Right cardiac atrium (tissue), 5 donors: ENCODE measurements at regions not wholly inside any gene's neighbourhood (a gene's known extent, or its start where the extent isn't known, plus 50 kb on each side); places are given as distances from the start of the nearest gene placed in this dataset.
A peak's percentile ranks its signal among the peaks of the same experiment; 100 is the strongest.
"Not testable (repeated sequence)": the region's sequence is repeated elsewhere in the genome, so short reads cannot be mapped to it uniquely, and the experiment has no call there.

Experiments used
- ATAC-seq, 2 donors: fragments of 200-7000 bp; cut with Tn5 transposase; one replicate each; pipeline versions ENCODE4 v1.8.0 to v1.9.1; 2020; ENCODE audit warnings: moderate library complexity in 2 of 2, mild to moderate bottlenecking in 1 of 2
- DNase-seq, 3 donors: peaks; one replicate each; pipeline ENCODE4 v3.0.0-alpha.2; 2020
- H3K27ac ChIP-seq: one replicate; pipeline ENCODE4 v1.5.1; 2013; ENCODE audit warnings: mild to moderate bottlenecking, low read length, control low read depth, moderate library complexity
- H3K27me3 ChIP-seq: one replicate; pipeline ENCODE4 v1.6.1; 2013; ENCODE audit not compliant: control insufficient read depth, insufficient read depth
- H3K4me1 ChIP-seq: one replicate; pipeline ENCODE4 v1.6.1; 2013; ENCODE audit warnings: low read length; ENCODE audit not compliant: control insufficient read depth, insufficient read depth
- H3K4me3 ChIP-seq: one replicate; pipeline ENCODE4 v1.5.1; 2013; ENCODE audit warnings: low read length, control low read depth
- H3K9me3 ChIP-seq: one replicate; pipeline ENCODE4 v1.6.1; 2013; ENCODE audit warnings: low read length; ENCODE audit not compliant: control insufficient read depth
- WGBS: extraction: QIAGEN DNeasy Blood & Tissue Kit; methylation state at CpG from one replicate; pipeline ENCODE4 v1.1.7; 2013; 5-methylcytosine and 5-hydroxymethylcytosine counted together
- intact Hi-C, 4 donors: fragments of 100-400 bp; cut with DNase I; formaldehyde crosslinking; loops; one replicate each; pipeline versions ENCODE4 v1.11.0 to v1.14.0; 2022 to 2023
- donor health status: healthy with polysubstance abuse.
- donor health status: DM: no; HTN: yes; CAD: no.
- donor health status: DM: no; HTN: no; CAD: no.
- donor health status: DM: no; HTN: yes; CAD: no; lungs with severe emphysema.
- donor health status: DM: yes; HTN: yes; CAD: no.

DNA sequence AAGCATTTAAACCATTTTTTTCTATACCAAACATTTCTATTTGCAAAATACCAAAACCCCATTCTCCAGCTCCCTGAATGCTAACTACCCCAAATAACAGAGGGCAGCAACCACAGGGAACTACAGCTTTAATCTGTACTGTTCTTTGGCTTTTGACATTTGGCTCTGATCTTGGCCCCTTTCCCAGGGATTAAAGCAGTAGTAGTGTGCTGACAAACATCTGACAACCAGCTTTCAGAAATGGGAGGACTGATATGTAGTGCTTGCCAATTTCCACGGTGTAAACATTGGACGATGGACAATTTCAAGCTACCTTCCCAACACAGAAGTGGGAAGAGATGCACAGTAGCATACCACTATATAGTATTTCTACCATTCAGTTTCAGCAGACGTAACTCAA lies 88.4 kb upstream of the TEAD1 start:
- 30% methylated on average over 3 of the region's 3 CpGs for WGBS
- peak; percentile 77 to 78 for ATAC-seq
- H3K27ac ChIP-seq, result no peak overlapping the region

DNA sequence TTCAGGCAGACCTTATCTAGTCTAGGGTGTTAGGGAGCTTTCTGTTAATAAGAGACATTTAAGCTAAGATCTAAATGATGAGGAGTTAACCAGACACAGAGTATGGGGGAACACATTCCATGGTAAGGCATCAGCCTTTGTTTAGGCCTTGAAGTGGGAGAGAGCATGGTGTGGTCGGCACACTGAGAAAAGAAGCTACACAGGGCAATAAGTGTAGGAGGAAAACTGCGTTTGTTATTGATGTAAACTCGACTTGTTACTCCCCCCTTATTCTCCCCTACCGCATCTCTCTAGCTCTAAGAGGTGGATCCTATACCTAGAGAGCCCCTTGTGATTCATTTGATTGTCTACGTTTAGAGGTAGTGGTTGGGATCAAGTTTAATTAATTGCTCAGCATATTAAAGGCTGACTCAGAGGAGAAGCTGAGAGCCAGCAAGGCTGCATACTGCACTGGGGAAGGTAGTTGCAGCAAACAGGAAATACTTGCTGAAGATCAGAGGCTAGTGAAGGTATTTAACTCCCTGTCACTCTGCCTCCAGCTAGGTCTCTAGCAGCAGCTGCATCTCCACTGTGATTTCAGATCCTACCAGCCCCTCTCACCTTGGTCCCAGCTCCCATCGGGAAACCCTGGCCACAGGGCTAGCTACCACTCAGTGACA lies 86.8 kb upstream of the TEAD1 start:
- H3K9me3 ChIP-seq, result no peaks in the 10 kb centered on the region

More for the DNA sequence above, 88.4 kb upstream of the TEAD1 start:
- intact Hi-C loops, result no loop called here
- Histone ChIP-seq H3K27me3 (no peaks in the 10 kb centered on the region), H3K4me3 (no peak overlapping the region), H3K4me1 (no peaks in the 10 kb centered on the region), H3K9me3 (no peaks in the 10 kb centered on the region)
- no peak for DNase-seq

DNA sequence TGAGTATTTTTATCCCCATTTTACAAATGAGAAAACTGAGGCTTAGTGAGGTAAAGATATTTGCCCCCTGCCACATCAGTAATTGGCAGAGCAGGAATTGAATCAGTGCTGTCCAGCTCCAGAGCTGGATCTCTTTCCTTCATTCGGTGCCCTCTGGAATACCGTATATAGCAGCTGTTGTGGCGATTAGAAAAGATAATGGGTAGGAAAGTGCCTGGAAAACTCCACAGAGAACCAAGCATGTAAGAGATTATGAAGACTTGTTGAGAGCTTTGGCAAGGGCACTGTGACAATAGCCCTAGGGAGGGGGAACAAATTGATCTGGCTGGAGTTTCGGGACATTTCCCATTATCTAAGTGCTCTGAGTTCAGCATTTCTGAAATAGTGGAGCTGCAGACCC lies 82.5 kb upstream of the TEAD1 start:
- no peaks in the 10 kb centered on the region for H3K9me3 ChIP-seq
- H3K27me3 ChIP-seq, result no peaks in the 10 kb centered on the region
- 37% methylated on average over 4 of the region's 4 CpGs for WGBS
- peaks cover 4% of the 10 kb centered on the region for H3K4me1 ChIP-seq
- intact Hi-C loops, result loop anchor here in 2 of 4 donors (10.0 kb wide), 1 partner anchor 303 kb away; no protein-coding TSS in a partner anchor
- no peak overlapping the region for H3K4me3 ChIP-seq
- DNase-seq (no peak), ATAC-seq (peak in 1 of 2 donors; percentile 72)
- H3K27ac ChIP-seq, result no peak overlapping the region

More for the DNA sequence above, 86.8 kb upstream of the TEAD1 start:
- Histone ChIP-seq H3K27ac (no peak overlapping the region), H3K4me1 (peaks cover 4% of the 10 kb centered on the region), H3K4me3 (no peak overlapping the region), H3K27me3 (no peaks in the 10 kb centered on the region)
- WGBS, result 61% methylated on average over 6 of the region's 6 CpGs
- peak in 1 of 2 donors; percentile 12 for ATAC-seq
- intact Hi-C loops, result no loop called here
- DNase-seq, result no peak

GRCh38 chr11:12592283-12592682 lies 81.9 kb upstream of the TEAD1 start:
- 82% methylated on average over 3 of the region's 3 CpGs for WGBS
- no peak overlapping the region for H3K4me3 ChIP-seq
- intact Hi-C loops, result loop anchor here in 2 of 4 donors (10.0 kb wide), 1 partner anchor 303 kb away; no protein-coding TSS in a partner anchor
- no peaks in the 10 kb centered on the region for H3K9me3 ChIP-seq
- H3K27ac ChIP-seq, result peak overlapping the region; percentile 9
- ATAC-seq (no peak), DNase-seq (no peak)
- H3K27me3 ChIP-seq, result no peaks in the 10 kb centered on the region
- peaks cover 4% of the 10 kb centered on the region for H3K4me1 ChIP-seq

GRCh38 chr11:12595089-12595847 lies 79.0 kb upstream of the TEAD1 start:
- H3K27ac ChIP-seq, H3K9me3 ChIP-seq, DNase-seq, H3K27me3 ChIP-seq, ATAC-seq, H3K4me3 ChIP-seq, H3K4me1 ChIP-seq: not testable (repeated sequence)
- intact Hi-C loops, result loop anchor here in 2 of 4 donors (10.0 kb wide), 1 partner anchor 300 kb away; no protein-coding TSS in a partner anchor
- WGBS, result 85% methylated on average over 2 of the region's 2 CpGs

DNA sequence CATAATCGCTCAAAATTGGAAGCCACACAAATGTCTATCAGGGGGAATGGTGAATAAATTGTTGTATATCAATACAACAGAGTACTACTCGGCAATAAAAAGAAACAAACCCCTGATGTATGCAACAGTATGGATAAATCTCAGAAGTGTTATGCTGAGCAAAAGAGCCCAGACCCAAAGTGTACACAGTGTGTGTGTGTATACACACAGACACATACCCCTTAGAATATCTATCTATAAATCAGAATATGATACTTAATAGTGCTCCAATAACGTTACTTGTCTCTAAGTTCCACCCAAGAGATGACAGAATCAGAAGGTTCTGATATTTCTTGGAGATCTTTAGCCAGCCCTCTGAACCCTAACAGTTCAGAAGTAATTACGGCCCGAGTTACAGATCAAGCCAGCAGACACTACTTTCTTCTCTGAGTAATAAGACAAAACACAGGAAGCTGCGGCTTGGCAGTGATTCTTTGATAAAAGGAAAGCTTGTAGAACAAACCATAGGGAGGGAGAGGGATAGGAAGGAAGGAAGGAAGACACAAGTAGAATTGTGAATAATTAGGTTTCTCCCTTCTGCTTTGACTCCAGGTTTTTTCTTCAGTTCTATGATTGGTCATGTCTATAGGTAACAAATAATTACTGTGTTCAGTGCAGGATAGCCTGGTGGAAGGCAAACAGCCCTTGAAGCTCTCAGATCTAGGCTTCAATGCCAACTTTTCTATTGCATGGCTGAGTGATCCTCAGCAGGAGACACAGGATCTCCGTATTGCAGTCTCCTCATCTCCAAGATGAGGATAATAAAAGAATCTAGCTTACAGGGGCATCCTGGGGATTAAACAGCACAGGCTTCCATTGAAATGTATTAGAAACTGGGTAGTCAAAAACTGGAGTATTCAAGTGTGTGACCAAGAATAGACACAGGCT lies 75.6 kb upstream of the TEAD1 start:
- DNase-seq (no peak), ATAC-seq (no peak)
- intact Hi-C loops, result loop anchor here in 2 of 4 donors (10.0 kb wide), 1 partner anchor 296 kb away; no protein-coding TSS in a partner anchor
- no peak overlapping the region for H3K27ac ChIP-seq
- H3K9me3 ChIP-seq, result no peaks in the 10 kb centered on the region
- H3K4me1 ChIP-seq, result peaks cover 2% of the 10 kb centered on the region
- H3K4me3 ChIP-seq, result no peak overlapping the region
- 56% methylated on average over 7 of the region's 7 CpGs for WGBS
- no peaks in the 10 kb centered on the region for H3K27me3 ChIP-seq

- no peaks in the 10 kb centered on the region for H3K27me3 ChIP-seq
- ATAC-seq, result peak; percentile 47 to 66
- 64% methylated on average over 15 of the region's 15 CpGs for WGBS
- peak; percentile 41 to 81 (median 80) for DNase-seq
- intact Hi-C loops, result loop anchor here in 2 of 4 donors (10.0 kb wide), 1 partner anchor 295 kb away; no protein-coding TSS in a partner anchor
- no peak overlapping the region for H3K27ac ChIP-seq
- H3K4me3 ChIP-seq, result no peak overlapping the region
- H3K9me3 ChIP-seq, result no peaks in the 10 kb centered on the region
- H3K4me1 ChIP-seq, result peaks cover 2% of the 10 kb centered on the region
Observed at GRCh38 chr11:12599408-12600143, 74.6 kb upstream of the TEAD1 start.

- Histone ChIP-seq H3K4me1 (peaks cover 2% of the 10 kb centered on the region), H3K27ac (no peak overlapping the region), H3K4me3 (no peak overlapping the region), H3K9me3 (no peaks in the 10 kb centered on the region), H3K27me3 (no peaks in the 10 kb centered on the region)
- intact Hi-C loops, result no loop called here
- DNase-seq (no peak), ATAC-seq (peak in 1 of 2 donors; percentile 26)
- 85% methylated on average over 6 of the region's 6 CpGs for WGBS
Observed at GRCh38 chr11:12600829-12601228, 73.4 kb upstream of the TEAD1 start.

- Histone ChIP-seq H3K27me3 (no peaks in the 10 kb centered on the region), H3K4me3 (no peak overlapping the region), H3K4me1 (peaks cover 2% of the 10 kb centered on the region), H3K9me3 (no peaks in the 10 kb centered on the region), H3K27ac (no peak overlapping the region)
- DNase-seq, result no peak
- intact Hi-C loops, result no loop called here
- ATAC-seq, result no peak
- WGBS, result 60% methylated on average over 4 of the region's 4 CpGs
Observed at GRCh38 chr11:12602421-12602820, 71.8 kb upstream of the TEAD1 start.
